ENCODE measurements at regions not wholly inside any gene's neighbourhood (a gene's known extent, or its start where the extent isn't known, plus 50 kb on each side); places are given as distances from the start of the nearest gene placed in this dataset.
"Not testable (repeated sequence)": the region's sequence is repeated elsewhere in the genome, so short reads cannot be mapped to it uniquely, and the experiment has no call there.

DNA sequence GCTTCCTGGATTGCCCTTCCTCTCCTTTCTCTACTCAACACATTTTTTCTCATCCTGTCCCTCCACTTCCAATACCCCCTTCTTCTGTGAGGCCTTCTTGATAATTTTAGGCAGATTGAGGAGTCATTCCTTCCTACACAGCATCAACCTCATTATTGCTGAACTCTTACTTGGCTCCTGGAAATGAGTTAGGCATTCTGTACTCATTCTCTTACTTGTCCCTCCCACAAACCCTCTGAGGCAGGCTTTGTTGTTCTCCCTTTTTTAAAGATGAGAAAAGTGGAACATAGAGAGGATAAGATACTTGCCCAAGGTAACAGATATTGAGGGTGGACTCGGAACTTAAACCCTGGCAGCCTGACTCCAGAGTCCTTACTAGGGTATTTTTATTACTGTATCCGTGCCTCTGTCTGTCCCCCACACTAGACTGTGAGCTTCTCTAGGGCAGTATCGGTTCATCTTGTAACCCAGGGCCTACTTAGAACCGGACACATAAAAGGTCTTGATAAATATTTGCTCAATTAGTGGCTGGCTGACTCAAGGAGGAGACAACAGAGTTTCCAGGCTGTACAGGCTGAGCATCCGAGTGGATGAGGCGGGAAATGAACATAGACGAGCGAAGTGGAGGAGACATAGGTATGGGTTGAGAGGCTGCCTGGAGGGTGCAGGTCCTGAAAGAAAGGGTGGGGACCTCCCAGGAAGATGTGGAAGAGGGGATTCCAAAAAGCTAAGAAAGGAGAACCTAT lies 148.7 kb upstream of the ATP2B2 start:
- Histone ChIP-seq H3K4me2 (ENCODE audit: unreplicated experiment) (no peak overlapping the region), H3K9me3 (ENCODE audit: low read depth) (no peaks in the 10 kb centered on the region), H3K27me3 (replicated peaks; ENCODE audit: insufficient read depth) (peaks cover 10% of the 10 kb centered on the region; the same call in 1 of the 2 replicates), H4K20me1 (ENCODE audit: insufficient read depth) (no peaks in the 10 kb centered on the region), H3K36me3 (ENCODE audit: low read depth) (no peaks in the 10 kb centered on the region), H3K79me2 (ENCODE audit: insufficient read depth) (no peaks in the 10 kb centered on the region), H3K4me3 (no peak overlapping the region), H3K9ac (no peak overlapping the region), H2AFZ (no peak overlapping the region), H3K27ac (no peak overlapping the region), H3K4me1 (ENCODE audit: insufficient read depth) (no peaks in the 10 kb centered on the region), H3F3A (ENCODE audit: insufficient read depth) (no peaks in the 10 kb centered on the region), H3K9me2 (ENCODE audit: insufficient read depth) (no peaks in the 10 kb centered on the region)
- DNase-seq = no peak
- TF ChIP-seq EZH2 (IDR thresholded peaks at IDR 0.05; ENCODE audit: insufficient read depth, poor library complexity, severe bottlenecking) (no peak), EZH2phosphoT487 (IDR thresholded peaks at IDR 0.05; ENCODE audit: insufficient read depth, low read depth) (no peak)
- in situ Hi-C loops (cut with MboI) = no loop called here
- 29 to 33% methylated on average over 8 of the region's 8 CpGs for WGBS, 2 experiments (ENCODE audit: low coverage in 1 of 2, low lambda C conversion rate in 2 of 2, missing lambda C conversion rate in 2 of 2)

DNA sequence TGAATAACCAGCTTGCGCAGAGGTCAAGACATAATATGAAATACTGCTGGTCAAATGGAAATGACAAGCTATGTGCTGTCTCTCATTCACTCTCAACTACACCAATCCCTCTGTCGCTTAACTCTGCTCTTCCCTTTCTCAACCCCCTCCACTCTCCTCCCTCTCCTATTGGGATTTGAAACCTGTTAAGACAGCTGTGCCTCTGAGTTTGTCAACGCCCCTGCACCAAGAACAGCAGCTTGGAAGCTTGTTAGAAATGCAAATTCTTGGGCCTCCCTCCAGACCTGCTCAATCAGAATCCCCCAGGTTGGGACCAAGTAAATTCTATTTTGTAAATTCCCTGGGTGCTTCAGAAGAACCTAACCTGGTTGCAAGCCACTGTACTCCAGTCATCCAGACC lies 149.7 kb upstream of the ATP2B2 start:
- no peaks in the 10 kb centered on the region for H3K9me2 ChIP-seq (ENCODE audit: insufficient read depth)
- 10 to 11% methylated on average over 3 of the region's 3 CpGs for WGBS, 2 experiments (ENCODE audit: low coverage in 1 of 2, low lambda C conversion rate in 2 of 2, missing lambda C conversion rate in 2 of 2)
- H3K27ac ChIP-seq = no peak overlapping the region
- no peaks in the 10 kb centered on the region for H3K79me2 ChIP-seq (ENCODE audit: insufficient read depth)
- in situ Hi-C loops (cut with MboI) = no loop called here
- peaks cover 10% of the 10 kb centered on the region; the same call in 1 of the 2 replicates for H3K27me3 ChIP-seq (replicated peaks; ENCODE audit: insufficient read depth)
- H3K4me1 ChIP-seq (ENCODE audit: insufficient read depth) = no peaks in the 10 kb centered on the region
- H3K36me3 ChIP-seq (ENCODE audit: low read depth) = no peaks in the 10 kb centered on the region
- no peak overlapping the region for H3K9ac ChIP-seq
- no peak for DNase-seq
- no peak overlapping the region for H2AFZ ChIP-seq
- H3K9me3 ChIP-seq (ENCODE audit: low read depth) = no peaks in the 10 kb centered on the region
- TF ChIP-seq EZH2phosphoT487 (IDR thresholded peaks at IDR 0.05; ENCODE audit: insufficient read depth, low read depth) (no peak), EZH2 (IDR thresholded peaks at IDR 0.05; ENCODE audit: insufficient read depth, poor library complexity, severe bottlenecking) (no peak)
- no peak overlapping the region for H3K4me3 ChIP-seq
- H3K4me2 ChIP-seq (ENCODE audit: unreplicated experiment) = no peak overlapping the region
- no peaks in the 10 kb centered on the region for H4K20me1 ChIP-seq (ENCODE audit: insufficient read depth)
- no peaks in the 10 kb centered on the region for H3F3A ChIP-seq (ENCODE audit: insufficient read depth)

DNA sequence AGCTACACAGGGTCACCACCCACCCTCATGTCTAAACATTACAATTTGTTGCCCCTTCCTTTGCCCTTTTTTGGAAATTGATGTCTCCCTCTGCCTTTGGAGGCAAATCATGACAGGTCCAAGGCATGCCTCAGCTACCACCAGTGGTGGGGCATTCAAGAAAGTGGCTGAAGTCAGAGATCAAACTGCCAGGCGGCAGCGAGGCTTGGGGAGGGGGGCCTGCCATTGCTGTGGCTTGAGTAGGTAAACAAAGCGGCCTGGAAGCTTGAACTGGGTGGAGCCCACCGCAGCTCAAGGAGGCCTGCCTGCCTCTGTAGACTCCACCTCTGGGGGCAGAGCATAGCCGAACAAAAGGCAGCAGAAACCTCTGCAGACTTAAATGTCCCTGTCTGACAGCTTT lies 152.0 kb upstream of the ATP2B2 start:
- H3K27ac ChIP-seq; H3K4me3 ChIP-seq; H3K79me2 ChIP-seq (ENCODE audit: insufficient read depth); H3F3A ChIP-seq (ENCODE audit: insufficient read depth); H3K36me3 ChIP-seq (ENCODE audit: low read depth); DNase-seq; H3K9ac ChIP-seq; H3K9me2 ChIP-seq (ENCODE audit: insufficient read depth); in situ Hi-C loops (cut with MboI); H4K20me1 ChIP-seq (ENCODE audit: insufficient read depth); H3K4me1 ChIP-seq (ENCODE audit: insufficient read depth); H3K27me3 ChIP-seq (replicated peaks; ENCODE audit: insufficient read depth); H3K4me2 ChIP-seq (ENCODE audit: unreplicated experiment); H3K9me3 ChIP-seq (ENCODE audit: low read depth); H2AFZ ChIP-seq: not testable (repeated sequence)
- WGBS, 2 experiments (ENCODE audit: low coverage in 1 of 2, low lambda C conversion rate in 2 of 2, missing lambda C conversion rate in 2 of 2) = 5 to 15% methylated on average over 5 of the region's 5 CpGs

- Histone ChIP-seq H3K4me3 (no peak overlapping the region), H3F3A (ENCODE audit: insufficient read depth) (no peaks in the 10 kb centered on the region), H3K27ac (no peak overlapping the region), H3K4me1 (ENCODE audit: insufficient read depth) (no peaks in the 10 kb centered on the region), H3K9ac (no peak overlapping the region), H3K27me3 (replicated peaks; ENCODE audit: insufficient read depth) (peaks cover 14% of the 10 kb centered on the region), H4K20me1 (ENCODE audit: insufficient read depth) (no peaks in the 10 kb centered on the region), H3K36me3 (ENCODE audit: low read depth) (no peaks in the 10 kb centered on the region), H3K4me2 (ENCODE audit: unreplicated experiment) (no peak overlapping the region), H3K9me3 (ENCODE audit: low read depth) (no peaks in the 10 kb centered on the region), H3K79me2 (ENCODE audit: insufficient read depth) (no peaks in the 10 kb centered on the region), H3K9me2 (ENCODE audit: insufficient read depth) (no peaks in the 10 kb centered on the region), H2AFZ (no peak overlapping the region)
- WGBS, 2 experiments (ENCODE audit: low coverage in 1 of 2, low lambda C conversion rate in 2 of 2, missing lambda C conversion rate in 2 of 2) = 5 to 17% methylated on average over 1 of the region's 1 CpG
- no peak for TF ChIP-seq EZH2 (IDR thresholded peaks at IDR 0.05; ENCODE audit: insufficient read depth, poor library complexity, severe bottlenecking)
- in situ Hi-C loops (cut with MboI) = no loop called here
- no peak for DNase-seq
Observed at GRCh38 chr3:10665592-10665991, 150.4 kb upstream of the SLC6A11 start.

- Histone ChIP-seq H3K4me2 (ENCODE audit: unreplicated experiment) (no peak overlapping the region), H3K9me3 (ENCODE audit: low read depth) (no peaks in the 10 kb centered on the region), H2AFZ (no peak overlapping the region), H3K9me2 (ENCODE audit: insufficient read depth) (no peaks in the 10 kb centered on the region), H3K36me3 (ENCODE audit: low read depth) (no peaks in the 10 kb centered on the region), H3F3A (ENCODE audit: insufficient read depth) (no peaks in the 10 kb centered on the region), H3K79me2 (ENCODE audit: insufficient read depth) (no peaks in the 10 kb centered on the region), H3K27me3 (replicated peaks; ENCODE audit: insufficient read depth) (peaks cover 14% of the 10 kb centered on the region), H3K4me3 (no peak overlapping the region), H3K4me1 (ENCODE audit: insufficient read depth) (no peaks in the 10 kb centered on the region), H4K20me1 (ENCODE audit: insufficient read depth) (no peaks in the 10 kb centered on the region), H3K27ac (no peak overlapping the region), H3K9ac (no peak overlapping the region)
- TF ChIP-seq EZH2 (IDR thresholded peaks at IDR 0.05; ENCODE audit: insufficient read depth, poor library complexity, severe bottlenecking) (no peak), EZH2phosphoT487 (IDR thresholded peaks at IDR 0.05; ENCODE audit: insufficient read depth, low read depth) (no peak)
- 1 to 3% methylated on average over 6 of the region's 6 CpGs for WGBS, 2 experiments (ENCODE audit: low coverage in 1 of 2, low lambda C conversion rate in 2 of 2, missing lambda C conversion rate in 2 of 2)
- in situ Hi-C loops (cut with MboI) = no loop called here
- DNase-seq = no peak
Observed at GRCh38 chr3:10666621-10667020, 149.4 kb upstream of the SLC6A11 start.
